PC-3 (cell line): ENCODE measurements at regions not wholly inside any gene's neighbourhood (a gene's known extent, or its start where the extent isn't known, plus 50 kb on each side); places are given as distances from the start of the nearest gene placed in this dataset.

Source experiments
- EZH2 ChIP-seq: fragments of 300-600 bp; sonication (generic); IDR thresholded peaks from one replicate; pipeline ENCODE4 v1.6.1; 2017; ENCODE audit warnings: antibody characterized with exemption, mild to moderate bottlenecking, low read length; ENCODE audit not compliant: unreplicated experiment
- EZH2phosphoT487 ChIP-seq: fragments of 300-600 bp; sonication (generic); IDR thresholded peaks from 2 replicates; pipeline ENCODE4 v1.6.1; 2018; ENCODE audit warnings: mild to moderate bottlenecking, antibody characterized with exemption, low read length, borderline replicate concordance
- TF ChIP-seq, protein P1 (sequence below): fragments of 300-600 bp; sonication (generic); conservative IDR thresholded peaks from 2 replicates; pipeline ENCODE4 v1.5.1; 2017; ENCODE audit warnings: antibody characterized with exemption, low read depth, mild to moderate bottlenecking, low read length

- TF ChIP-seq, protein P1, sequence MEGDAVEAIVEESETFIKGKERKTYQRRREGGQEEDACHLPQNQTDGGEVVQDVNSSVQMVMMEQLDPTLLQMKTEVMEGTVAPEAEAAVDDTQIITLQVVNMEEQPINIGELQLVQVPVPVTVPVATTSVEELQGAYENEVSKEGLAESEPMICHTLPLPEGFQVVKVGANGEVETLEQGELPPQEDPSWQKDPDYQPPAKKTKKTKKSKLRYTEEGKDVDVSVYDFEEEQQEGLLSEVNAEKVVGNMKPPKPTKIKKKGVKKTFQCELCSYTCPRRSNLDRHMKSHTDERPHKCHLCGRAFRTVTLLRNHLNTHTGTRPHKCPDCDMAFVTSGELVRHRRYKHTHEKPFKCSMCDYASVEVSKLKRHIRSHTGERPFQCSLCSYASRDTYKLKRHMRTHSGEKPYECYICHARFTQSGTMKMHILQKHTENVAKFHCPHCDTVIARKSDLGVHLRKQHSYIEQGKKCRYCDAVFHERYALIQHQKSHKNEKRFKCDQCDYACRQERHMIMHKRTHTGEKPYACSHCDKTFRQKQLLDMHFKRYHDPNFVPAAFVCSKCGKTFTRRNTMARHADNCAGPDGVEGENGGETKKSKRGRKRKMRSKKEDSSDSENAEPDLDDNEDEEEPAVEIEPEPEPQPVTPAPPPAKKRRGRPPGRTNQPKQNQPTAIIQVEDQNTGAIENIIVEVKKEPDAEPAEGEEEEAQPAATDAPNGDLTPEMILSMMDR = no peak
- TF ChIP-seq EZH2 = no peak
- TF ChIP-seq EZH2phosphoT487 = no peak
Observed at GRCh38 chr21:27631471-27631870, 664.6 kb upstream of the ADAMTS5 start.
